ENCODE measurements at regions not wholly inside any gene's neighbourhood (a gene's known extent, or its start where the extent isn't known, plus 50 kb on each side); places are given as distances from the start of the nearest gene placed in this dataset.

GRCh38 chr11:123378096-123378495 lies 52.0 kb upstream of the GRAMD1B start:
- ATAC-seq, result no peak
- no peak for DNase-seq (ENCODE audit: low spot score)
- intact Hi-C loops (cut with DNase I), result no loop called here

GRCh38 chr11:123377355-123377754 lies 52.7 kb upstream of the GRAMD1B start:
- DNase-seq (ENCODE audit: low spot score) (no peak), ATAC-seq (no peak)
- intact Hi-C loops (cut with DNase I), result no loop called here

GRCh38 chr11:123375832-123376231 lies 54.2 kb upstream of the GRAMD1B start:
- intact Hi-C loops (cut with DNase I), result no loop called here
- DNase-seq (ENCODE audit: low spot score) (no peak), ATAC-seq (no peak)

GRCh38 chr11:123374622-123374968 lies 55.5 kb upstream of the GRAMD1B start:
- ATAC-seq, result no peak
- intact Hi-C loops (cut with DNase I), result no loop called here
- no peak for DNase-seq (ENCODE audit: low spot score)

- intact Hi-C loops (cut with DNase I), result no loop called here
- DNase-seq (ENCODE audit: low spot score) (no peak), ATAC-seq (no peak)
Observed at GRCh38 chr11:123373754-123374621, 56.1 kb upstream of the GRAMD1B start.

- ATAC-seq, result no peak
- intact Hi-C loops (cut with DNase I), result no loop called here
- DNase-seq (ENCODE audit: low spot score), result no peak
Observed at GRCh38 chr11:123371506-123372297, 58.4 kb upstream of the GRAMD1B start.

GRCh38 chr11:123366924-123367323 lies 63.1 kb upstream of the GRAMD1B start:
- ATAC-seq (no peak), DNase-seq (ENCODE audit: low spot score) (no peak)
- intact Hi-C loops (cut with DNase I), result no loop called here

GRCh38 chr11:123365955-123366354 lies 64.1 kb upstream of the GRAMD1B start:
- DNase-seq (ENCODE audit: low spot score) (no peak), ATAC-seq (no peak)
- intact Hi-C loops (cut with DNase I), result no loop called here

GRCh38 chr11:123364080-123364479 lies 66.0 kb upstream of the GRAMD1B start:
- no peak for ATAC-seq
- DNase-seq (ENCODE audit: low spot score), result no peak
- intact Hi-C loops (cut with DNase I), result no loop called here

- intact Hi-C loops (cut with DNase I), result no loop called here
- DNase-seq (ENCODE audit: low spot score), result no peak
- no peak for ATAC-seq
Observed at GRCh38 chr11:123363556-123363955, 66.5 kb upstream of the GRAMD1B start.

GRCh38 chr11:123362941-123363340 lies 67.1 kb upstream of the GRAMD1B start:
- ATAC-seq (no peak), DNase-seq (ENCODE audit: low spot score) (no peak)
- intact Hi-C loops (cut with DNase I), result no loop called here

- ATAC-seq (no peak), DNase-seq (ENCODE audit: low spot score) (no peak)
- intact Hi-C loops (cut with DNase I), result no loop called here
Observed at GRCh38 chr11:123362186-123362585, 67.9 kb upstream of the GRAMD1B start.

- intact Hi-C loops (cut with DNase I), result no loop called here
- DNase-seq (ENCODE audit: low spot score) (no peak), ATAC-seq (no peak)
Observed at GRCh38 chr11:123361110-123361509, 69.0 kb upstream of the GRAMD1B start.

- no peak for DNase-seq (ENCODE audit: low spot score)
- no peak for ATAC-seq
- intact Hi-C loops (cut with DNase I), result no loop called here
Observed at GRCh38 chr11:123360267-123360936, 69.7 kb upstream of the GRAMD1B start.

- intact Hi-C loops (cut with DNase I), result loop anchor here (1.0 kb wide), 1 partner anchor 18 kb away; no protein-coding TSS in a partner anchor
- ATAC-seq, result no peak
- no peak for DNase-seq (ENCODE audit: low spot score)
Observed at GRCh38 chr11:123357990-123358827, 71.9 kb upstream of the GRAMD1B start.

- DNase-seq (ENCODE audit: low spot score), result no peak
- no peak for ATAC-seq
- intact Hi-C loops (cut with DNase I), result no loop called here
Observed at GRCh38 chr11:123357353-123357989, 72.6 kb upstream of the GRAMD1B start.

- ATAC-seq, result no peak
- DNase-seq (ENCODE audit: low spot score), result no peak
- intact Hi-C loops (cut with DNase I), result no loop called here
Observed at GRCh38 chr11:123356539-123356938, 73.5 kb upstream of the GRAMD1B start.

- intact Hi-C loops (cut with DNase I), result no loop called here
- no peak for DNase-seq (ENCODE audit: low spot score)
Observed at GRCh38 chr11:123354371-123354975, 75.6 kb upstream of the GRAMD1B start.

More at GRCh38 chr11:123354371-123354975, 75.6 kb upstream of the GRAMD1B start:
- no peak for ATAC-seq

All from sciatic nerve (tissue), 2 donors.